Gastrocnemius medialis (tissue), 4 donors: ENCODE measurements at regions not wholly inside any gene's neighbourhood (a gene's known extent, or its start where the extent isn't known, plus 50 kb on each side); places are given as distances from the start of the nearest gene placed in this dataset.

Experiments used
- POLR2A ChIP-seq, 2 donors: fragments of 450-650 bp; IDR thresholded peaks; one replicate each; pipeline ENCODE4 v1.6.1; 2017; ENCODE audit warnings: antibody characterized with exemption in 2 of 2, mild to moderate bottlenecking in 2 of 2, moderate library complexity in 2 of 2
- TF ChIP-seq, protein P1 (sequence below), 5 experiments: fragments of 450-650 bp in 3 of 5; fragments of 200-600 bp in 2 of 5; sonication (generic) in 2 of 5; IDR thresholded peaks in 4 of 5; conservative IDR thresholded peaks in 1 of 5; 1 replicate in 4 of 5; 2 replicates in 1 of 5; pipeline ENCODE4 v1.5.1; 2016 to 2019; ENCODE audit warnings: antibody characterized with exemption in 5 of 5, mild to moderate bottlenecking in 3 of 5, moderate library complexity in 3 of 5

DNA sequence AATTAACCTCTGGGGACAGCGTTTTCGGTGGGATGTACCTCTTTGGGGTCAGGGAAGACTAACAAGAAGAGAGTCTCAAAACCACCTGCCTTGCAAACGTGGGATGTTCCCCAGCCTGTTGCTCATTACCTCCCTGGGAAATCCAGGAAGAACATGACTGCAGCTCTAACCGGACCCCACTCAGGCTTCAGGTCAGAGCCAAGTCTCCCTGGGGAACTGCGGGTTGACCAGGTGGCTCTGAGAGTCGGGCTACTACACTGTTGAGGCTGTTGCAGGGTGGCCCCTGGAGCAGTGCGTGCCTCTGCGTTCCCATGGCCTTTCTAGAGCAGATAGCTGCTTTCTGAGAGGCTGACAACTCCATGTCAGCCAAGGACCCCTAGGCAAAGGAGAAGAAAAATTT is 309.1 kb downstream of the FOXL1 start:
- TF ChIP-seq, protein P1, sequence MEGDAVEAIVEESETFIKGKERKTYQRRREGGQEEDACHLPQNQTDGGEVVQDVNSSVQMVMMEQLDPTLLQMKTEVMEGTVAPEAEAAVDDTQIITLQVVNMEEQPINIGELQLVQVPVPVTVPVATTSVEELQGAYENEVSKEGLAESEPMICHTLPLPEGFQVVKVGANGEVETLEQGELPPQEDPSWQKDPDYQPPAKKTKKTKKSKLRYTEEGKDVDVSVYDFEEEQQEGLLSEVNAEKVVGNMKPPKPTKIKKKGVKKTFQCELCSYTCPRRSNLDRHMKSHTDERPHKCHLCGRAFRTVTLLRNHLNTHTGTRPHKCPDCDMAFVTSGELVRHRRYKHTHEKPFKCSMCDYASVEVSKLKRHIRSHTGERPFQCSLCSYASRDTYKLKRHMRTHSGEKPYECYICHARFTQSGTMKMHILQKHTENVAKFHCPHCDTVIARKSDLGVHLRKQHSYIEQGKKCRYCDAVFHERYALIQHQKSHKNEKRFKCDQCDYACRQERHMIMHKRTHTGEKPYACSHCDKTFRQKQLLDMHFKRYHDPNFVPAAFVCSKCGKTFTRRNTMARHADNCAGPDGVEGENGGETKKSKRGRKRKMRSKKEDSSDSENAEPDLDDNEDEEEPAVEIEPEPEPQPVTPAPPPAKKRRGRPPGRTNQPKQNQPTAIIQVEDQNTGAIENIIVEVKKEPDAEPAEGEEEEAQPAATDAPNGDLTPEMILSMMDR (IDR thresholded peaks at IDR 0.05 in 4 of 5, conservative IDR thresholded peaks at IDR 0.05 in 1 of 5) = no peak
- no peak for TF ChIP-seq POLR2A (IDR thresholded peaks at IDR 0.05)
